Mucosa of descending colon (tissue), 3 donors: ENCODE measurements at regions not wholly inside any gene's neighbourhood (a gene's known extent, or its start where the extent isn't known, plus 50 kb on each side); places are given as distances from the start of the nearest gene placed in this dataset.

Source experiments
- ATAC-seq: fragments of 200-7000 bp; cut with Tn5 transposase; one replicate; pipeline ENCODE4 v1.9.1; 2020; ENCODE audit warnings: mild to moderate bottlenecking, moderate library complexity
- DNase-seq, 3 donors: peaks; one replicate each; pipeline ENCODE4 v3.0.0-alpha.2; 2020
- H3K36me3 ChIP-seq: fragments of 200-600 bp; one replicate; pipeline ENCODE4 v1.8.0; 2021; ENCODE audit warnings: low read depth, mild to moderate bottlenecking
- H3K4me1 ChIP-seq: fragments of 200-600 bp; one replicate; pipeline ENCODE4 v1.8.0; 2021; ENCODE audit warnings: low read depth, mild to moderate bottlenecking
- H3K4me3 ChIP-seq: fragments of 200-600 bp; one replicate; pipeline ENCODE4 v1.8.0; 2021; ENCODE audit warnings: mild to moderate bottlenecking
- H3K9me3 ChIP-seq: fragments of 200-600 bp; one replicate; pipeline ENCODE4 v1.8.0; 2021; ENCODE audit warnings: mild to moderate bottlenecking
- CTCF ChIP-seq: fragments of 200-600 bp; IDR thresholded peaks from one replicate; pipeline ENCODE4 v1.8.0; 2022; ENCODE audit warnings: antibody characterized with exemption, mild to moderate bottlenecking
- intact Hi-C, 2 donors: fragments of 100-400 bp; cut with DNase I in 1 of 2; cut with micrococcal nuclease in 1 of 2; formaldehyde crosslinking; loops; one replicate each; pipeline versions ENCODE4 v1.11.0 to v1.11.1; 2022; cut with DNase I, micrococcal nuclease
- donor health status: DM: no; HTN: no; CAD: no; lungs with moderate emphysema.
- donor health status: DM: no; HTN: no; CAD: no.
- donor health status: DM: no; HTN: yes; CAD: no.

- no peak for TF ChIP-seq CTCF
- no peak overlapping the region for H3K4me3 ChIP-seq
- DNase-seq = no peak
- H3K4me1 ChIP-seq = no peaks in the 10 kb centered on the region
- no peaks in the 10 kb centered on the region for H3K9me3 ChIP-seq
- peak; percentile 24 for ATAC-seq
- H3K36me3 ChIP-seq = no peaks in the 10 kb centered on the region
- intact Hi-C loops = no loop called here
These were observed 302.2 kb downstream of the QKI start for GRCh38 chr6:163716690-163717089.

- no peaks in the 10 kb centered on the region for H3K9me3 ChIP-seq
- intact Hi-C loops = no loop called here
- DNase-seq (no peak), ATAC-seq (no peak)
- no peak for TF ChIP-seq CTCF
- H3K4me3 ChIP-seq = no peak overlapping the region
- no peaks in the 10 kb centered on the region for H3K4me1 ChIP-seq
- H3K36me3 ChIP-seq = no peaks in the 10 kb centered on the region
These were observed 301.3 kb downstream of the QKI start for GRCh38 chr6:163715846-163716245.

- no peak for TF ChIP-seq CTCF
- Histone ChIP-seq H3K4me1 (no peaks in the 10 kb centered on the region), H3K36me3 (no peaks in the 10 kb centered on the region), H3K4me3 (no peak overlapping the region), H3K9me3 (no peaks in the 10 kb centered on the region)
- DNase-seq (no peak), ATAC-seq (no peak)
- intact Hi-C loops = no loop called here
These were observed 299.7 kb downstream of the QKI start for GRCh38 chr6:163714179-163714578.

- TF ChIP-seq CTCF = no peak
- H3K4me3 ChIP-seq = no peak overlapping the region
- ATAC-seq (no peak), DNase-seq (no peak)
- H3K4me1 ChIP-seq = no peaks in the 10 kb centered on the region
- intact Hi-C loops = no loop called here
- H3K9me3 ChIP-seq = no peaks in the 10 kb centered on the region
- no peaks in the 10 kb centered on the region for H3K36me3 ChIP-seq
These were observed 298.5 kb downstream of the QKI start for GRCh38 chr6:163712981-163713380.

- no peaks in the 10 kb centered on the region for H3K4me1 ChIP-seq
- ATAC-seq (peak; percentile 16), DNase-seq (no peak)
- H3K36me3 ChIP-seq = no peaks in the 10 kb centered on the region
- H3K9me3 ChIP-seq = no peaks in the 10 kb centered on the region
- intact Hi-C loops = no loop called here
- no peak for TF ChIP-seq CTCF
- no peak overlapping the region for H3K4me3 ChIP-seq
These were observed 298.0 kb downstream of the QKI start for GRCh38 chr6:163712566-163712961.
